ENCODE measurements at regions not wholly inside any gene's neighbourhood (a gene's known extent, or its start where the extent isn't known, plus 50 kb on each side); places are given as distances from the start of the nearest gene placed in this dataset.

- TF ChIP-seq CTCF (IDR thresholded peaks at IDR 0.05), result no peak
These were observed 311.3 kb downstream of the FOXG1 start for GRCh38 chr14:29077916-29078315.

GRCh38 chr14:29078810-29079522, 312.4 kb downstream of the FOXG1 start:
- TF ChIP-seq CTCF (IDR thresholded peaks at IDR 0.05), result no peak

- TF ChIP-seq CTCF (IDR thresholded peaks at IDR 0.05), result no peak
These were observed 319.0 kb downstream of the FOXG1 start for GRCh38 chr14:29085546-29085945.

- no peak for TF ChIP-seq CTCF (IDR thresholded peaks at IDR 0.05)
These were observed 323.3 kb downstream of the FOXG1 start for GRCh38 chr14:29089849-29090248.

GRCh38 chr14:29092121-29092520, 325.5 kb downstream of the FOXG1 start:
- TF ChIP-seq CTCF (IDR thresholded peaks at IDR 0.05), result no peak

GRCh38 chr14:29097476-29097875, 330.9 kb downstream of the FOXG1 start:
- no peak for TF ChIP-seq CTCF (IDR thresholded peaks at IDR 0.05)

- no peak for TF ChIP-seq CTCF (IDR thresholded peaks at IDR 0.05)
These were observed 332.1 kb downstream of the FOXG1 start for GRCh38 chr14:29098656-29099055.

- TF ChIP-seq CTCF (IDR thresholded peaks at IDR 0.05), result no peak
These were observed 335.7 kb downstream of the FOXG1 start for GRCh38 chr14:29102266-29102665.
